A673 (cell line): ENCODE measurements at regions not wholly inside any gene's neighbourhood (a gene's known extent, or its start where the extent isn't known, plus 50 kb on each side); places are given as distances from the start of the nearest gene placed in this dataset.

Experiments used
- BruUV-seq: library from RNA; stranded (reverse); fragments of 400-500 nt; replicated peaks from 2 replicates; lab custom pipeline; 2021; lab: Mats Ljungman, UMichigan
- CTCF ChIA-PET: fragments of 300-600 bp; sonication (Branson Sonifier 250); formaldehyde crosslinking; loops from one replicate; lab custom pipeline; 2022; ENCODE audit warnings: antibody characterized with exemption; lab: Charles Lee
- POLR2A ChIA-PET: fragments of 300-600 bp; sonication (Branson Sonifier 250); formaldehyde crosslinking; loops from one replicate; lab custom pipeline; 2022; ENCODE audit warnings: antibody characterized with exemption; ENCODE audit not compliant: low non-redundant PET; lab: Charles Lee
- DNase-seq: peaks from one replicate; pipeline ENCODE4 v3.0.0-alpha.2; 2015; ENCODE audit warnings: low spot score
- H3K27ac ChIP-seq: fragments of 200-600 bp; sonication (generic); 2 replicates; pipeline ENCODE4 v1.5.1; 2016; ENCODE audit warnings: mixed run types, low read depth, mild to moderate bottlenecking, mixed read lengths, antibody characterized with exemption, low read length; ENCODE audit not compliant: poor library complexity, severe bottlenecking
- H3K27me3 ChIP-seq: fragments of 200-600 bp; sonication (generic); replicated peaks from 2 replicates; pipeline ENCODE4 v1.6.1; 2017; ENCODE audit warnings: mixed run types, low read depth, mild to moderate bottlenecking, mixed read lengths, antibody characterized with exemption, low read length; ENCODE audit not compliant: insufficient read depth, poor library complexity
- H3K36me3 ChIP-seq: fragments of 200-600 bp; sonication (generic); 2 replicates; pipeline ENCODE4 v1.6.1; 2016; ENCODE audit warnings: mixed run types, mild to moderate bottlenecking, mixed read lengths, antibody characterized with exemption, low read length; ENCODE audit not compliant: insufficient read depth, poor library complexity, severe bottlenecking
- H3K4me1 ChIP-seq: fragments of 200-600 bp; sonication (generic); 2 replicates; pipeline ENCODE4 v1.6.1; 2017; ENCODE audit warnings: mixed run types, mild to moderate bottlenecking, mixed read lengths, antibody characterized with exemption, low read length; ENCODE audit not compliant: insufficient read depth, poor library complexity, severe bottlenecking
- H3K4me3 ChIP-seq: fragments of 200-600 bp; sonication (generic); 2 replicates; pipeline ENCODE4 v1.5.1; 2016; ENCODE audit warnings: low read depth, mixed run types, mild to moderate bottlenecking, mixed read lengths, low read length; ENCODE audit not compliant: poor library complexity, severe bottlenecking
- H3K9me3 ChIP-seq: fragments of 200-600 bp; sonication (generic); 2 replicates; pipeline ENCODE4 v1.6.1; 2016; ENCODE audit warnings: mixed run types, low read depth, mild to moderate bottlenecking, mixed read lengths, antibody characterized with exemption, low read length; ENCODE audit not compliant: poor library complexity, severe bottlenecking
- CTCF ChIP-seq: fragments of 300-800, 200-600 bp; sonication (generic); conservative IDR thresholded peaks from 2 replicates; pipeline ENCODE4 v1.5.1; 2017; ENCODE audit warnings: low read depth, mild to moderate bottlenecking, antibody characterized with exemption, low read length, moderate library complexity, mixed read lengths
- EZH2 ChIP-seq: fragments of 200-600 bp; sonication (generic); IDR thresholded peaks from 2 replicates; pipeline ENCODE4 v1.6.1; 2017; ENCODE audit warnings: borderline replicate concordance, low read depth, mild to moderate bottlenecking, mixed read lengths, antibody characterized with exemption, low read length; ENCODE audit not compliant: poor library complexity, severe bottlenecking
- intact Hi-C: fragments of 100-400 bp; cut with micrococcal nuclease; formaldehyde crosslinking; loops from one replicate; pipeline ENCODE4 v1.10.0; 2022; ENCODE audit not compliant: unreplicated experiment

GRCh38 chr4:108303488-108304177 is 134.9 kb upstream of the LEF1 start:
- no peaks in the 10 kb centered on the region for H3K9me3 ChIP-seq
- CTCF ChIA-PET = no interaction called here
- no peaks in the 10 kb centered on the region for H3K4me1 ChIP-seq
- H3K36me3 ChIP-seq = no peaks in the 10 kb centered on the region
- no peak for DNase-seq
- H3K4me3 ChIP-seq = no peak overlapping the region
- TF ChIP-seq CTCF = no peak
- no peak for TF ChIP-seq EZH2
- no TSS peak for BruUV-seq
- no peak overlapping the region for H3K27ac ChIP-seq
- intact Hi-C loops = no loop called here
- no peaks in the 10 kb centered on the region for H3K27me3 ChIP-seq
- POLR2A ChIA-PET = no interaction called here

GRCh38 chr4:108301545-108302251 is 133.0 kb upstream of the LEF1 start:
- no TSS peak for BruUV-seq
- ChIA-PET CTCF (no interaction called here), POLR2A (no interaction called here)
- Histone ChIP-seq H3K9me3 (no peaks in the 10 kb centered on the region), H3K4me1 (no peaks in the 10 kb centered on the region), H3K36me3 (no peaks in the 10 kb centered on the region), H3K4me3 (no peak overlapping the region), H3K27ac (no peak overlapping the region), H3K27me3 (no peaks in the 10 kb centered on the region)
- TF ChIP-seq EZH2 (no peak), CTCF (no peak)
- no peak for DNase-seq
- intact Hi-C loops = no loop called here

- POLR2A ChIA-PET = no interaction called here
- TF ChIP-seq EZH2 (no peak), CTCF (no peak)
- Histone ChIP-seq H3K27ac (no peak overlapping the region), H3K4me1 (no peaks in the 10 kb centered on the region), H3K9me3 (no peaks in the 10 kb centered on the region), H3K4me3 (no peak overlapping the region), H3K27me3 (no peaks in the 10 kb centered on the region), H3K36me3 (no peaks in the 10 kb centered on the region)
- intact Hi-C loops = no loop called here
- CTCF ChIA-PET = no interaction called here
- BruUV-seq = no TSS peak
- DNase-seq = no peak
These were observed 128.9 kb upstream of the LEF1 start for GRCh38 chr4:108297605-108298004.
